PFSK-1 (cell line): ENCODE measurements at regions not wholly inside any gene's neighbourhood (a gene's known extent, or its start where the extent isn't known, plus 50 kb on each side); places are given as distances from the start of the nearest gene placed in this dataset.

Experiments used
- FOXP2 ChIP-seq: optimal IDR thresholded peaks from 2 replicates; pipeline ENCODE3; 2011; ENCODE audit warnings: borderline replicate concordance, control low read depth, inconsistent platforms; ENCODE audit not compliant: insufficient read depth; ENCODE audit errors: extremely low read length, extremely low read depth
- POLR2AphosphoS5 ChIP-seq: IDR thresholded peaks from 2 replicates; pipeline ENCODE4 v1.6.1; 2012; ENCODE audit warnings: low read depth, mild to moderate bottlenecking, control low read depth, low read length, moderate library complexity
- REST ChIP-seq, 2 experiments: IDR thresholded peaks; 2 replicates each; pipeline versions ENCODE4 v1.6.1 to v1.8.0; 2011 to 2012; ENCODE audit warnings: low read depth in 2 of 2, low read length in 2 of 2, control low read depth in 1 of 2, inconsistent platforms in 1 of 2, mild to moderate bottlenecking in 1 of 2, moderate library complexity in 1 of 2; ENCODE audit not compliant: insufficient read depth in 1 of 2
- SIN3A ChIP-seq: IDR thresholded peaks from 2 replicates; pipeline ENCODE4 v1.6.1; 2012; ENCODE audit warnings: mild to moderate bottlenecking, low read length, moderate library complexity, borderline replicate concordance; ENCODE audit not compliant: insufficient read depth
- TAF1 ChIP-seq: IDR thresholded peaks from 2 replicates; pipeline ENCODE4 v1.6.1; 2012; ENCODE audit warnings: low read length, control low read depth, borderline replicate concordance; ENCODE audit not compliant: insufficient read depth

DNA sequence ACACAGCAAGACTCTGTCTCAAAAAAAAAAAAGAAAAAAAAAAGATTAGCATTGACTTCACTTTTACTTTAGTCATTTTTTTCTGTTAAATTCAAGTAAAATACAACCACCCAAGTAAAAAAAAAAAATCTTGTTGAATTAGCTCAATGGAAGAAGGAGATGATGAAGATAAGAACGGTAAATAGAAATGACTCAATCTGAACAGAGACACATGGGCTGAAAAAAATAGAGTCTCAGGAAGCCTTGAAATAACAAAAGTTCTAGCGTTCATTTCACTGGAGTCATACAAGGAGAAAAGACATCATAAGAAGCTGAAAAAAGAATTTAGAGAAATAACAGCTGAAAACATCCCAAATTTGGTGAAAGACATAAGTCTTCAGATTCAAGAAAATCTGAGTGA lies 75.5 kb downstream of the CASP3 start:
- TF ChIP-seq REST (IDR thresholded peaks at IDR 0.05; ENCODE audit: insufficient read depth in 1 of 2, low read depth in 2 of 2, low read length in 2 of 2), result no peak
- no peak for TF ChIP-seq TAF1
- TF ChIP-seq POLR2AphosphoS5, result no peak
- no peak for TF ChIP-seq SIN3A
- TF ChIP-seq FOXP2, result no peak
